Adipocyte (in vitro differentiated cells): ENCODE measurements at regions not wholly inside any gene's neighbourhood (a gene's known extent, or its start where the extent isn't known, plus 50 kb on each side); places are given as distances from the start of the nearest gene placed in this dataset.

Experiments
- DNase-seq: peaks from one replicate; pipeline ENCODE4 v3.0.0-alpha.2; 2015; ENCODE audit warnings: low read depth
- H3K27me3 ChIP-seq: replicated peaks from 2 replicates; pipeline ENCODE4 v1.7.0; 2013; ENCODE audit warnings: mild to moderate bottlenecking, low read length, moderate library complexity; ENCODE audit not compliant: control insufficient read depth, insufficient read depth
- H3K36me3 ChIP-seq: 2 replicates; pipeline ENCODE4 v1.7.0; 2013; ENCODE audit warnings: low read length, mild to moderate bottlenecking, moderate library complexity; ENCODE audit not compliant: control insufficient read depth, insufficient read depth, severe bottlenecking
- H3K4me1 ChIP-seq: 2 replicates; pipeline ENCODE4 v1.7.0; 2013; ENCODE audit warnings: mild to moderate bottlenecking, low read length, moderate library complexity; ENCODE audit not compliant: control insufficient read depth, insufficient read depth
- H3K4me3 ChIP-seq: 2 replicates; pipeline ENCODE4 v1.7.0; 2013; ENCODE audit warnings: mild to moderate bottlenecking, low read length, moderate library complexity
- H3K9ac ChIP-seq: 2 replicates; pipeline ENCODE4 v1.7.0; 2013; ENCODE audit warnings: mild to moderate bottlenecking, low read length, moderate library complexity
- H3K9me3 ChIP-seq: 2 replicates; pipeline ENCODE4 v1.7.0; 2013; ENCODE audit warnings: mild to moderate bottlenecking, low read length, moderate library complexity; ENCODE audit not compliant: control insufficient read depth

DNA sequence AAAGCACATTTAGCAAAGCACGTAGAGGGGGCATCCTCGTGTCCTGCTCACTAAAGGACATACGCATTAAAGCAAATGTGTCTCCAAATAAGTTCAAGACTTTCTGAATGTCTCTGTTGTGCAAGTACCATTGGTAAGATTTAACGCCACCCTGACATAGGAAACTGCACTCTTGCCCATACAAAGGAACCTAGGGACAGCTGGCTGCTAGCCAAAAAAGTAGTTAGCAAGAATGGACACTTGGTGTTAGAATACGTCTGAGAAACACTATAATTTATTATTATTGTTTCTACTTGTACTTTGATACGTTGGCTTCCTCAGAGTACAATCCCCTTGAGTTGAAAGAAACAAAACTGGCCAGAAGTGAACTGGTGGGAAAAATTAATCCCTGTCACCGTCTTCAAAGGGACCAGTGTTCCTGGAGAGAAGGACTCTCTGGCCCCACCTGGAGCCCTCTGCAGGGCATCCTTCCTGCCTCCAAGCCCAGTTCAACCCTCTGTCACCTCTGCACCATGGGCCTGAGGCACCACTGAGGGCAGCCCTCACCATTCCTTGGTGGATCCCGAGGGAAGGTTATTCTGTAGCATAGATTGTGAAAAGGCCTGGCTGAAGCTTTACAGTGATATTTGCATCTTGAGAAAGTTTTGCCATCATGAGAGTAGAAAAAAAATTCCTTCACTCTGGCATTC, 51.4 kb upstream of the APCDD1 start:
- H3K4me3 ChIP-seq: no peak overlapping the region
- no peaks in the 10 kb centered on the region for H3K9me3 ChIP-seq
- peaks cover 19% of the 10 kb centered on the region for H3K4me1 ChIP-seq
- H3K27me3 ChIP-seq: no peaks in the 10 kb centered on the region
- no peak overlapping the region for H3K9ac ChIP-seq
- H3K36me3 ChIP-seq: no peaks in the 10 kb centered on the region
- DNase-seq: no peak

- Histone ChIP-seq H3K4me3 (no peak overlapping the region), H3K9ac (peak overlapping the region; percentile 48), H3K36me3 (no peaks in the 10 kb centered on the region), H3K4me1 (peaks cover 19% of the 10 kb centered on the region), H3K9me3 (no peaks in the 10 kb centered on the region), H3K27me3 (no peaks in the 10 kb centered on the region)
- no peak for DNase-seq
Observed at GRCh38 chr18:10403708-10404107, 50.7 kb upstream of the APCDD1 start.

DNA sequence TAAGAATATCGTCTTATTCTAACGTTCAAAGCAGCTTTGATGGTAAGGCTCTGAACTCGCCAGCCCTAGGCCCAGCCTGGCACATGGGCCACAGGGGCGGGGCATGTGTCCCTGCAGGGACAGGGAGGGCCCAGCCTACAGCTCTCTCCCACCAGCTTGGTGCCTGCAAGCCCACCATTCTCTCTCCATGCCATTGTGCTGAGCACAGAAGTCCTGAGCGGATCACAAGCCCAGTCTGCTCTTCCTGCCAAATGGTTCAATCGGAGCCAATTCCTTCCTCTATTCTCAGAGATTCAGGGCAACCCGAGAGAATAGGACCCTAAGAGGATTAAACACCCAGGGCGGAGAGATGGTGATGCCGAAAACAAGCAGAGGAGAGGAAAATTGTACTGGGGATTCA, 50.3 kb upstream of the APCDD1 start:
- Histone ChIP-seq H3K4me3 (peak overlapping the region; percentile 78), H3K27me3 (no peaks in the 10 kb centered on the region), H3K9me3 (no peaks in the 10 kb centered on the region), H3K9ac (peak overlapping the region; percentile 48), H3K4me1 (peaks cover 19% of the 10 kb centered on the region), H3K36me3 (no peaks in the 10 kb centered on the region)
- no peak for DNase-seq
